Fibroblast of skin of right quadriceps (primary cell): ENCODE measurements at regions not wholly inside any gene's neighbourhood (a gene's known extent, or its start where the extent isn't known, plus 50 kb on each side); places are given as distances from the start of the nearest gene placed in this dataset.
A peak's percentile ranks its signal among the peaks of the same experiment; 100 is the strongest.

Experiments used
- DNase-seq: peaks from one replicate; pipeline ENCODE4 v3.0.0-alpha.2; 2013

DNA sequence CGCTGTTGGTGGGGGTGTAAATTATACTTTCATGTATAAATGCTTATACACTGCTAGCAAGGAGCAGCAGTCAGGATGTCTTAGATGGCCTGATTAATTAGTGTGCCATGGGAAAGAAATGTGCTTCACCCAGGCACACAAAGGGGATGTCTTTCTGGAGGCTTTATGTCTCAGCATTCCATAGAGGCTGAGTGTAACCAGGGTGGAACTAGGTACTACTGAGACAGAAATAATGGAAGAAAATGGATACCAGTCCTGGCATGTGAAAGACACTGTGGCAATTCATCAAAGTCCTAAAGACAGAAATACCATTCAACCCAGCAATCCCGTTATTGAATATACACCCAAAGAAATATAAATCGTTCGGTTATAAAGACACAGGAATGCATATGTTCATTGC lies 52.5 kb downstream of the PF4 start:
- no peak for DNase-seq

DNA sequence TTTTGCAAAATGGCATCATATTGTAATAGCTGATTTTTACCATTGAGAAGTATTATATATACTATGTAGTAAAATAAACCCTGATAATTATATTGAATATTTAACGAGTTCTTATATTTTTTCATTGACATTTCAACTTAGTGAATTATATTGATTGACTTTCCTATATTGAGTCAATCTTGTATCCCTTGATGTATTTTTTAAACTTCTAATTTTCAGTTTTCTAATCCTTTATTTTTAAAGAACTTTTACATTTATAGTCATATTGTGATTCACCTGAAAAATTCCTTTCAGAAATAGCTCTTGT lies 54.4 kb downstream of the CXCL1 start:
- no peak for DNase-seq

DNA sequence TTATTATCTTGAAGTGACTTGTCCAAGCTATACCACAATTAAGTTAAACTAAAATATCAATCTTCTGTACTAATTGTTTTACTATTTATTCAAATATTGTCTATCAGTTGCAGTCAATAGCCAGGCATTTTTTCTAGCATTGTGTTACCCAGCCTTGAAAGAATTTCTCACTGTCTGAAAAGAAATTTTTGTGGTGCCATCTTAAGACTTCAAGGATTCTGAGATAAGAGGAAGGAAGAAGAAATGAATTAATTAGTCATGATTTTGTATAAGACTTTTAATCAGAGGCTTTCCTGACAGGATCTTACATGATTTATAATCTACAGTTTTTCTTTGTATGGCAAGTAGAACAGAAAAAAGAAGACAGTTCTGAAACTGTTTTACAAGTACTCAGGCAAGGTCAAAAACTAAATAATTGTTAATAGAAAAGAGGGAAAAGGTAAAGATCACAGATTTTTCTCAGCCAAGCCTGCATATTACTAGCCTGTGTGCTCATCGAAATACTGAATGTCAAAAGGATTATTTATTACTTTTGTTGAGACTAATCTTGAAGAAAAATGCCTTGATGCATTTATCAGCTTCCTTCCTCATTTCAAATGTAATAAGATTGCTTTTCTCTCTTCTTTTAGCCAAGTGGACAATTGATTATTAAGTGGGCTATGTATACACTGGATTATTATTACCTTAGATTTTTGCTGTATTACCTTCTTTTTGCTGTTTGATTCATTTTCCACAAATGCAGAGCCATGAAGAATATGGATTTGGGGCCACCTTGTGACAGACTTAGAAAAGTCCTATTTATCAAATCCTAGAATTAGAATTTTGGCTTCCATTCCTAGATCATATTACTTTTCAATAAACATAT lies 53.8 kb downstream of the CXCL1 start:
- peak; percentile 65 for DNase-seq

- DNase-seq = no peak
Measured at GRCh38 chr4:73922317-73922716, 53.1 kb downstream of the CXCL1 start.
